HG03139 (cell line): ENCODE measurements at regions not wholly inside any gene's neighbourhood (a gene's known extent, or its start where the extent isn't known, plus 50 kb on each side); places are given as distances from the start of the nearest gene placed in this dataset.

Source experiments
- ATAC-seq: cut with Tn5 transposase; IDR thresholded peaks from one replicate; pipeline ENCODE4 v1.9.1; 2021; ENCODE audit not compliant: unreplicated experiment

GRCh38 chr7:136551618-136552017 is 316.8 kb upstream of the CHRM2 start:
- ATAC-seq, result no peak

- ATAC-seq, result no peak
Measured at GRCh38 chr7:136549756-136550155, 318.7 kb upstream of the CHRM2 start.

- no peak for ATAC-seq
Measured at GRCh38 chr7:136533732-136534131, 334.7 kb upstream of the CHRM2 start.

- ATAC-seq, result no peak
Measured at GRCh38 chr7:136530831-136531230, 337.6 kb upstream of the CHRM2 start.

GRCh38 chr7:136528329-136528728 is 340.1 kb upstream of the CHRM2 start:
- ATAC-seq, result no peak

GRCh38 chr7:136527554-136527953 is 340.9 kb upstream of the CHRM2 start:
- ATAC-seq, result no peak

- no peak for ATAC-seq
Measured at GRCh38 chr7:136526408-136527105, 341.9 kb upstream of the CHRM2 start.

GRCh38 chr7:136523571-136523970 is 344.9 kb upstream of the CHRM2 start:
- no peak for ATAC-seq

- no peak for ATAC-seq
Measured at GRCh38 chr7:136517971-136518370, 350.5 kb upstream of the CHRM2 start.

GRCh38 chr7:136514776-136515175 is 353.7 kb upstream of the CHRM2 start:
- ATAC-seq, result no peak

GRCh38 chr7:136513744-136514143 is 354.7 kb upstream of the CHRM2 start:
- ATAC-seq, result no peak

- no peak for ATAC-seq
Measured at GRCh38 chr7:136509466-136509865, 359.0 kb upstream of the CHRM2 start.

GRCh38 chr7:136502162-136502561 is 366.3 kb upstream of the CHRM2 start:
- ATAC-seq, result no peak

GRCh38 chr7:136501151-136501550 is 367.3 kb upstream of the CHRM2 start:
- no peak for ATAC-seq

GRCh38 chr7:136496551-136496950 is 371.9 kb upstream of the CHRM2 start:
- no peak for ATAC-seq

GRCh38 chr7:136495081-136495480 is 373.4 kb upstream of the CHRM2 start:
- no peak for ATAC-seq

- ATAC-seq, result no peak
Measured at GRCh38 chr7:136492366-136492765, 376.1 kb upstream of the CHRM2 start.

- no peak for ATAC-seq
Measured at GRCh38 chr7:136489808-136490207, 378.6 kb upstream of the CHRM2 start.

- ATAC-seq, result no peak
Measured at GRCh38 chr7:136480901-136481300, 387.6 kb upstream of the CHRM2 start.

- no peak for ATAC-seq
Measured at GRCh38 chr7:136479922-136480321, 388.5 kb upstream of the CHRM2 start.

- ATAC-seq, result no peak
Measured at GRCh38 chr7:136470179-136470578, 398.3 kb upstream of the CHRM2 start.

GRCh38 chr7:136452949-136453348 is 415.5 kb upstream of the CHRM2 start:
- no peak for ATAC-seq

GRCh38 chr7:136446751-136447150 is 421.7 kb upstream of the CHRM2 start:
- ATAC-seq, result no peak
